IPS-20b (cell line): ENCODE measurements at regions not wholly inside any gene's neighbourhood (a gene's known extent, or its start where the extent isn't known, plus 50 kb on each side); places are given as distances from the start of the nearest gene placed in this dataset.

Experiments used
- H3K27ac ChIP-seq: one replicate; pipeline ENCODE4 v1.5.1; 2013; ENCODE audit warnings: low read length
- H3K27me3 ChIP-seq: 2 replicates; pipeline ENCODE4 v1.6.1; 2013; ENCODE audit warnings: mild to moderate bottlenecking, low read length, inconsistent platforms; ENCODE audit not compliant: insufficient read depth
- H3K36me3 ChIP-seq: 2 replicates; pipeline ENCODE4 v1.6.1; 2013; ENCODE audit warnings: low read depth, mild to moderate bottlenecking, inconsistent platforms, low read length, moderate library complexity; ENCODE audit not compliant: insufficient read depth
- H3K4me1 ChIP-seq: 2 replicates; pipeline ENCODE4 v1.6.1; 2013; ENCODE audit warnings: mild to moderate bottlenecking, control low read depth, inconsistent platforms, low read length, moderate library complexity; ENCODE audit not compliant: insufficient read depth
- H3K4me3 ChIP-seq: 2 replicates; pipeline ENCODE4 v1.5.1; 2013; ENCODE audit warnings: mild to moderate bottlenecking, low read length, inconsistent platforms
- H3K9ac ChIP-seq: 2 replicates; pipeline ENCODE4 v1.6.1; 2013; ENCODE audit warnings: low read depth, mild to moderate bottlenecking, inconsistent platforms, low read length, moderate library complexity
- H3K9me3 ChIP-seq: 2 replicates; pipeline ENCODE4 v1.6.1; 2013; ENCODE audit warnings: mild to moderate bottlenecking, low read depth, low read length, inconsistent platforms; ENCODE audit not compliant: insufficient read depth

DNA sequence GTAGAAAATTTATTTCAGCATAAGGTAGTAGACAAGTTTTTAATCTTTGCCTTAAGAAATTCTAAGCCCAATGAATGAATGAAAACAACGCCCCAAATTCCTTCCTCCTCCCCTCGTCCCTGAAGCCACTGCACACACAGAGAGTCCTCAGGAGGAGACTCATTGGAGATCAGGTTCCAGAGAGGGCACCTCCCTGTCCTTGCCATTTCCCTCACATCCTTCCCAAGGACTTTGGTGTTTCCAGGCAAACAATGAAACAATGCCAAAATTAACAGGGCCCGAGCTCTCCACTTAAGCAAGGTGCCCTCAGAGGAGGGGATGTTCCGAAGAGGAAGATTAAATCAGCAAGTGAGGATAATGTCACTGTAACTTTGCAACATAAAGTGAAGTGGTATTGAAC, 240.7 kb downstream of the DCDC2C start:
- Histone ChIP-seq H3K27me3 (no peaks in the 10 kb centered on the region), H3K9ac (no peak overlapping the region), H3K4me1 (no peaks in the 10 kb centered on the region), H3K9me3 (no peaks in the 10 kb centered on the region), H3K4me3 (no peak overlapping the region), H3K36me3 (no peaks in the 10 kb centered on the region), H3K27ac (no peak overlapping the region)

DNA sequence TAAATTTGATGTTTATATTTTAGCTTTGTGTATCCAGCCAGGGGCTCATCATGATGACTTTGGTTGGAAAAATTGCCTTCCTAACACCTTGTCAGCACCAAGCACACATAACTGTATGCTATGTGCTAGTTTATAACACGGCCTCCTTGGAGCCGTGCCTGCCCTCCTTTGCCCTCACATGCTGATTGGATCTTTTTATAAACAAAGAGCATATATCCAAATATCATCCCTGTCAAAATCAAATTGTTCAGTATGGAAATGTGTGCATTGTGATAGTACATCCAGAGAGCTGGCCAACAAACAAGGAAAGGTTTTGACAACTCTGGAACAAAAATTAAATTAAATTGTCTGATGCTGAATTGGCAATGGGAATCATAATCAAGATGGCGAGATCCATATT, 241.5 kb downstream of the DCDC2C start:
- H3K27me3 ChIP-seq: no peaks in the 10 kb centered on the region
- H3K9ac ChIP-seq: no peak overlapping the region
- no peaks in the 10 kb centered on the region for H3K9me3 ChIP-seq
- no peaks in the 10 kb centered on the region for H3K36me3 ChIP-seq
- H3K4me1 ChIP-seq: no peaks in the 10 kb centered on the region
- H3K4me3 ChIP-seq: no peak overlapping the region
- no peak overlapping the region for H3K27ac ChIP-seq

DNA sequence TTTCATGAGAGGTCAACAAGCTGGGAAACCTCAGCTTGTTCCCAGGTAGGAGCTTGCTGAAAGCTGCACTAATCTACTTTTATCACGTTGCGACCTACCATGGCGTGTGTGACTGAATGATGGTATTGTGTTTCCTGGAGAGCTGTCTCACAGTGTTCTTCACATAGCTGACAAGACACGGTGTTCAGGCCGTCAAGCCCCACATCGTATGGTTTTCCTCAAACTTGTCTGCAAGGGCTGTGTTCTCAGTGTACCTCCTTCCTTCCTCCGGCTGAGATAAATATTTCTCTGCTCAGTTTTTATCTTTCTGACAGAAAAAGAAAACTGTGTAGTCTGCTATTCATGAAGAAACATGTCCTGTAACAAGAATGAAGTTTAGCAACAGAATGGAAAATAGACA, 244.8 kb downstream of the DCDC2C start:
- Histone ChIP-seq H3K36me3 (no peaks in the 10 kb centered on the region), H3K9ac (no peak overlapping the region), H3K27ac (no peak overlapping the region), H3K4me3 (no peak overlapping the region), H3K27me3 (no peaks in the 10 kb centered on the region), H3K9me3 (peaks cover 13% of the 10 kb centered on the region; the same call in 1 of the 2 replicates), H3K4me1 (no peaks in the 10 kb centered on the region)

DNA sequence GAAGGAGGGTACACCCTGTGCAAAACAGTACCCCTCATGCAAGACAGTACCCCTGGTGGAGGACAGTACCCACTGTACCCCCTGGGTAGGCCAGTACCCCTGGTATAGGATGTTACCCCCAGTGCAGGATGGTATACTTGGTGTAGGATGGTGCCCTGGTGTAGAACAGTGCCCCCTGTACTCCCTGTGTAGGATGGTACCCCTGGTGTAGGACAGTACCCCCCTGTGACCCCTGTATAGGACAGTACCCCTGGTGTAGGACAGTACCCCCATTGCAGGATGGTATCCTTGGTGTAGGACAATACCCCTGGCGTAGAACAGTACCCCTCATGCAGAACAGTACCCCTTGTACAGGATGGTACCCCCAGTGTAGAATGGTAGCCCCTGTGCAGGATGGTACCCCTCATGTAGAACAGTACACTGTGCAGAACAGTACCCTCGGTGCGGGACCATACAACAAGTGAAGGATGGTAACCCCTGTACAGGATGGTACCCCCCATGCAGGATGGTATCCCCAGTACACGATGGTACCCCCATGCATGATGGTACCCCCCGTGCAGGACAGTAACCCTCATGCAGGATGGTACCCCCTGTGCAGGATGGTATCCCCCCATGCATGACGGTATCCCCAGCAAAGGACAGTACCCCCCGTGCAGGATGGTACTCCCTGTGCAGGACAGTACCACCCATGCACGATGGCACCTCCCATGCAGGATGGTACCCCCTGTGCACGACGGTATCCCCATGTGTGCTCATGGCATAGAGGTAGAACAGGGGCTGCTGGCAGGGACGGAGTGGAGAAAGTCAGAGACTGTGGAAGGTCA, 248.0 kb downstream of the DCDC2C start:
- Histone ChIP-seq H3K9me3 (peaks cover 13% of the 10 kb centered on the region; the same call in 1 of the 2 replicates), H3K27me3 (no peaks in the 10 kb centered on the region), H3K4me1 (0 out of 2 replicates have a peak, but pooled peaks cover 1% of the 10 kb centered on the region), H3K4me3 (no peak overlapping the region), H3K36me3 (no peaks in the 10 kb centered on the region), H3K27ac (no peak overlapping the region), H3K9ac (no peak overlapping the region)

DNA sequence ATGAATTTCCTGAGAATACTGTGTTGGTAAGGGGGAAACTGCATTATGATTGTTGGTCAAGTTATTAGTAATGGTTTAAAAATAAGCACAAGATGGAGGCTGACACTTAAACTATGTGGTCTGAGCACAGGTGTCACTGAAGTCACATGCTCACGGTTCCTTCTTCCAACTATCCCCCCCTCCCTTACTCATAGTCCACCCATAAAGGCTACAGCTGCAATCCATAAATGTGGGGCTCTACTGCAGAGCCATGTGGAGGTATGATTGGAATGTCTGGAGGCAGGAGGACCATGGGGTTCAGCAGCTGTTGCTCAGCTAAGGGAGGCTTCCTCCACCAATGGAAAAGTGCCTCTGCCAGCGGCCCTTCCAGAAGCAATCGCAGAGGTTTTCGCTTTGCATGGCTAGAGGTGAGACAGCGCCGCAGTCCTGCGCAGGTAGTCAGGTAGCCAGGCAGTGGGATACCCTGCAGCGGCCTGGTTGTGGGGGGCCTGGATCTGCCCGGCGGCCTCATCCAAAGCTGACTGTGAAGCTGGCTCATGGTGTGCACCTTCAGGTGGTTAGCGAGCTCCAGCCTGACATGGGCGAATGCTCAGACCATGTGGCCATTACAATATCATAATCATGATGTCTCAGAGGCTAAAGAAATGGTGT, 249.6 kb downstream of the DCDC2C start:
- Histone ChIP-seq H3K36me3 (no peaks in the 10 kb centered on the region), H3K4me3 (no peak overlapping the region), H3K9me3 (peaks cover 13% of the 10 kb centered on the region; the same call in 1 of the 2 replicates), H3K27ac (no peak overlapping the region), H3K27me3 (no peaks in the 10 kb centered on the region), H3K9ac (no peak overlapping the region), H3K4me1 (0 out of 2 replicates have a peak, but pooled peaks cover 2% of the 10 kb centered on the region)

DNA sequence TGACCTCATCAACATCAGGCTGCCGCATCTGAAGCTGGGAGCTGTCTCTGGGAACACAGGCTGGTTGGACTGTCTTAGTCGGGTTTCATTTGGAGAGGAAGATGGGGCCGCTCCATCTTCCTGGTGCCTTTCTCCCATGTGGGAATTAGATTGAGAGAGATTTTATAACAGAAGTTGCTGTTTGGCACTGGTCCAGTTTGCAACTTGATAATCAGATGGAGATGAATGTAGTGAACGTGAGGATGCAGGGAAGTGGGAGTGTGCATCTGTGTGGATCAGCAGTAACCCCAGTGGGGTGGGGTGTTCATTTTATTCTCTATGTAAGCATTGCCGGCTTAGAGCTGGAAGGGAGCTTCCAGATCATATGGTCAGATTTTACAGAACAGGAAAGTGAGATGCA, 250.9 kb downstream of the DCDC2C start:
- H3K9me3 ChIP-seq: peaks cover 13% of the 10 kb centered on the region; the same call in 1 of the 2 replicates
- H3K27me3 ChIP-seq: no peaks in the 10 kb centered on the region
- no peaks in the 10 kb centered on the region for H3K36me3 ChIP-seq
- H3K9ac ChIP-seq: no peak overlapping the region
- no peak overlapping the region for H3K4me3 ChIP-seq
- 0 out of 2 replicates have a peak, but pooled peaks cover 2% of the 10 kb centered on the region for H3K4me1 ChIP-seq
- no peak overlapping the region for H3K27ac ChIP-seq

DNA sequence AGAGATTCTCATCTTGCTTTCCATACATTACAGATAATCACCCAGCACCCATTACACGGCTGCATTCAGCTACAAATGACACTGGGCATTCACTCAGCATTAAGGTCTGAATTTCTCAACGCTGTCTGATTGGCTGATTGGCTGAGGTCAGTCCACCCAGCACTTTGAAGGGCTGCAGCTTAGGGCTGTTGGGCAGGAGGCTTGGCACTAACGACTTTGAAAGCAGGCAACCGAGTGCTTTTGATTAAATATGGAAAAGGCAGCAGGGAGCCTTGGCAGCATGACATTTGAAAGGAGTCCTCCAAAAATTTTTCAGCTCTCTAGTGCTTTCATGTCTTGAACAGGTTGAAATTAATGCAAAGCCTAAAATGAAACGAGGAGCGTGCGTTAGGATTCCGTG, 253.0 kb downstream of the DCDC2C start:
- Histone ChIP-seq H3K36me3 (no peaks in the 10 kb centered on the region), H3K27ac (no peak overlapping the region), H3K4me3 (no peak overlapping the region), H3K9me3 (peaks cover 3% of the 10 kb centered on the region; the same call in 1 of the 2 replicates), H3K4me1 (peaks cover 2% of the 10 kb centered on the region; the same call in 1 of the 2 replicates), H3K9ac (no peak overlapping the region), H3K27me3 (no peaks in the 10 kb centered on the region)

DNA sequence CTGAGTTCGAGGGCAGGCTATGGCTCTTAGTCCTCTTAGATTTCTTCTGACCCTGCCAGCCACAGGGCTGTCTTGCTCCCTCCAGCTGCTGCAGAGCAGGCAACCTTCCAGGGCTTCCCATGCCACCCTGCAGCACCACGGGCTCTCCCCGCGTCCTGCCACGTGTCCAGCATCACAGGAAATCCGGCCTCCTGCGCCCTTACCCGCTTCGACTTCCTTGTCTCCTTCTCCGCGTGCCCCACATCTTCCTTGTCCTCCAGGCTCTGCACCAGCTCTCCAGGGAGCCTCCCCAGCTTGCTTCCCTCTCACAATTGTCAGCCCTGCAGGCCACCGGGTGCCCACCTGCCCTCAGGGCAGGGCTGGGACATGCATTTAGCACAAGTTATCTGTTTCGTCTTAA, 253.5 kb downstream of the DCDC2C start:
- Histone ChIP-seq H3K9me3 (no peaks in the 10 kb centered on the region), H3K4me3 (no peak overlapping the region), H3K9ac (no peak overlapping the region), H3K27me3 (no peaks in the 10 kb centered on the region), H3K4me1 (peaks cover 2% of the 10 kb centered on the region; the same call in 1 of the 2 replicates), H3K27ac (no peak overlapping the region), H3K36me3 (no peaks in the 10 kb centered on the region)

DNA sequence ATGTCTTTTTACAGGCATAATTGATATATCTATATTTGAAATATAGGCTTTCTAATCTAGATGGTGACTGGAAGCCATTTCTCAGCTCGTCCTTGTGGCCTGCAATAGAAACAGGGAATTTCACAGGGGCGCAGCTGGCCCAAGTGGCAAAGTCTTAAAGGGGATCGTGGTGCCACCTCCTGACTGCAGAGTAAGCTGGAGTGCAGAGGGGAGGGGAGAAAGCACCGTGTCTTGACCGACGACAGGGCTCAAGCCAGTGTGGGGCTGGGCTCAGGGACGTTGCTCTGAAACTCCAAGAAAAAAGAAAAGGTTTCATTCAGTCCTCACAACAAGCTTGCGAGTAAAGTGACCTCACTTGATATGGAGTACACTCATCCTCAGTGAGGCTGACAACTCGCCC, 255.1 kb downstream of the DCDC2C start:
- Histone ChIP-seq H3K27ac (no peak overlapping the region), H3K36me3 (no peaks in the 10 kb centered on the region), H3K27me3 (no peaks in the 10 kb centered on the region), H3K4me1 (peaks cover 2% of the 10 kb centered on the region; the same call in 1 of the 2 replicates), H3K4me3 (no peak overlapping the region), H3K9ac (no peak overlapping the region), H3K9me3 (no peaks in the 10 kb centered on the region)

DNA sequence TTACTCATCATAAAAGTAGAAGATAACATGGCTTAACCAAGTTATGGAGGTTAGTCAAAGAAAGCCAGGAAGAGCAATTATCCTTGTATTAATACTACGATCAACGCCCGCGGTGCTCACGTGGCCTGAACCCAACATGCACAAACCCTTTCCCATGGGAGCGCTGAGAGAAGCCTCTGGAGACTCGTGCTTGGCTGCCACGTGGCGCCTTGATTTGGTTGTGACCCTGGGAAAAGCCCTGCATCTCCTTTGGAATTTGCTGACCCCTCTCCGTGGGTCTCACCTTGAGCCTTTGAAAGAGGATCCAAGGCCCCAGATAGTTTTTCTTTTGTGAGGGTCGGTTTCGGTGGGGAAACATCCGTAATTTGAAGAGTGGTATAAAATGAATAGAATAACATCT, 255.6 kb downstream of the DCDC2C start:
- Histone ChIP-seq H3K9ac (no peak overlapping the region), H3K36me3 (no peaks in the 10 kb centered on the region), H3K4me1 (peaks cover 2% of the 10 kb centered on the region; the same call in 1 of the 2 replicates), H3K9me3 (no peaks in the 10 kb centered on the region), H3K27me3 (no peaks in the 10 kb centered on the region), H3K27ac (no peak overlapping the region), H3K4me3 (no peak overlapping the region)

DNA sequence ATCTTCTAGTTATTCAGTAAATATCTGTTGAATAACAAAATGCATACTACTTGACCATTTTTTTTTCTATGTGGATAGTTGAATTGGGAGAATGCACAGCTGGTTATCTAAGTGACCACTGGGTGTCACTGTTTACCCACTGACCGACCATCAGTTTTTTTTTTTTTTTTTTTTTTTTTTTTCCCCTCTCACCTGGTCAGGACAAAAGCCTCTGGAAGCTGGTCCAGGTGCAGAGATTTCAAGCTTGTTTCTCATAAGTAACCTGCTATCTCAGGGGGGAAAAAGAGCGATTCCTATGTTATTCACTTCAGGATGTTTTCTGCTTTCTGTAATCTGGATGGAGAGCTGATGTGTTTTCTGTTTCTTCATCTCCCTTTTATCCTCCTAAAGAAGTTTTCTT, 256.0 kb downstream of the DCDC2C start:
- Histone ChIP-seq H3K4me1 (peaks cover 2% of the 10 kb centered on the region; the same call in 1 of the 2 replicates), H3K27ac (no peak overlapping the region)

DNA sequence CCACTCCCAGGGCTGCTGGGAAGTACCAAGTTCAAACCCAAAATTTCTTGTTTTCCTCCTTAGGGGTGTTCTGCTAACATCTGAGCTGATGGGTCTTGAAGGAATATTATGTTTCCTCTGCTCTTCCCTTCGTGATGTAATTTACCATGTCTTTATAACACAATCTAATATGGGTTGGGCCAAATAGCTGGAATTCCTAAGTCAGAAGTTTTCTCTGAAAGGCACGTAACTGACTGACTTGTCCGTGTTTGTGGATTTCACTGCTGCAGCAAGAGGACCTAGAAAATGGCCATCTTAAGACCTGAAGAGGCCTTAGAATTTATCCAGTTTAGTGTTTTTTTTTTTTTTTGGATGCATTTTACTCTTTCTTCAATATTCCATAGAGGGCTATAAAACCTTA, 256.7 kb downstream of the DCDC2C start:
- Histone ChIP-seq H3K4me1 (peaks cover 2% of the 10 kb centered on the region; the same call in 1 of the 2 replicates), H3K4me3 (no peak overlapping the region), H3K27ac (no peak overlapping the region)

More for the DNA sequence above, 256.0 kb downstream of the DCDC2C start:
- Histone ChIP-seq H3K9ac (no peak overlapping the region), H3K9me3 (no peaks in the 10 kb centered on the region), H3K4me3 (no peak overlapping the region), H3K27me3 (no peaks in the 10 kb centered on the region), H3K36me3 (no peaks in the 10 kb centered on the region)

More for the DNA sequence above, 256.7 kb downstream of the DCDC2C start:
- no peak overlapping the region for H3K9ac ChIP-seq
- H3K36me3 ChIP-seq: no peaks in the 10 kb centered on the region
- H3K27me3 ChIP-seq: no peaks in the 10 kb centered on the region
- no peaks in the 10 kb centered on the region for H3K9me3 ChIP-seq
